ENCODE measurements at regions not wholly inside any gene's neighbourhood (a gene's known extent, or its start where the extent isn't known, plus 50 kb on each side); places are given as distances from the start of the nearest gene placed in this dataset.

- no peak for TF ChIP-seq EZH2 (IDR thresholded peaks at IDR 0.05)
- TF ChIP-seq POLR2AphosphoS5 (IDR thresholded peaks at IDR 0.05; ENCODE audit: borderline replicate concordance, low read depth, low read length) = no peak
- TF ChIP-seq FOXP2 (optimal IDR thresholded peaks at IDR 0.05; ENCODE audit: control extremely low read depth, extremely low read length, insufficient read depth) = no peak
Measured at GRCh38 chr3:182305881-182306665, 487.2 kb upstream of the ATP11B start.
